GM12875 (cell line): ENCODE measurements at regions not wholly inside any gene's neighbourhood (a gene's known extent, or its start where the extent isn't known, plus 50 kb on each side); places are given as distances from the start of the nearest gene placed in this dataset.

Experiments used
- H3K4me3 ChIP-seq: one replicate; pipeline ENCODE4 v1.5.1; 2011; ENCODE audit warnings: low read depth, low read length, control low read depth
- TF ChIP-seq, protein P1 (sequence below): IDR thresholded peaks from 2 replicates; pipeline ENCODE4 v1.5.1; 2011; ENCODE audit warnings: low read depth, mild to moderate bottlenecking, control low read depth, inconsistent platforms, low read length, moderate library complexity, borderline replicate concordance; ENCODE audit not compliant: insufficient read depth

DNA sequence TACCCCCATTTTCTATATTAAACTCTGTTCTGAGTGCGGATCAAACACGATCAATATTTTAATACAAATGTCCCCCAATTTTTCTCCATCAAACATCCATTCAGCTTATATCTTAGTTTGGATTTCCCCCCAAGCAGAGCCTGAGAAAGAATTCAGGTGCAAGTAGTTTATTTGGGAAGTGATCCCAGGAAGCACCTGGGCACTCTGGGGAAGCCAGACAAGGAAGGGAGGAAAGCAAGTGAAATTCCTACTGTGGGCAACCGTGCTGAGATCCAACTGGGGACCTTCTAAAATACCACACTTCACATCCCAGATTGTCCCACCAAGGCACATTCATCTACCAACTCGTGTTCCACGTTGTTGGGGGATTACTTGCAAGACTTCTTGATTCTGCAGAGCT is 323.4 kb upstream of the NBEA start:
- TF ChIP-seq, protein P1, sequence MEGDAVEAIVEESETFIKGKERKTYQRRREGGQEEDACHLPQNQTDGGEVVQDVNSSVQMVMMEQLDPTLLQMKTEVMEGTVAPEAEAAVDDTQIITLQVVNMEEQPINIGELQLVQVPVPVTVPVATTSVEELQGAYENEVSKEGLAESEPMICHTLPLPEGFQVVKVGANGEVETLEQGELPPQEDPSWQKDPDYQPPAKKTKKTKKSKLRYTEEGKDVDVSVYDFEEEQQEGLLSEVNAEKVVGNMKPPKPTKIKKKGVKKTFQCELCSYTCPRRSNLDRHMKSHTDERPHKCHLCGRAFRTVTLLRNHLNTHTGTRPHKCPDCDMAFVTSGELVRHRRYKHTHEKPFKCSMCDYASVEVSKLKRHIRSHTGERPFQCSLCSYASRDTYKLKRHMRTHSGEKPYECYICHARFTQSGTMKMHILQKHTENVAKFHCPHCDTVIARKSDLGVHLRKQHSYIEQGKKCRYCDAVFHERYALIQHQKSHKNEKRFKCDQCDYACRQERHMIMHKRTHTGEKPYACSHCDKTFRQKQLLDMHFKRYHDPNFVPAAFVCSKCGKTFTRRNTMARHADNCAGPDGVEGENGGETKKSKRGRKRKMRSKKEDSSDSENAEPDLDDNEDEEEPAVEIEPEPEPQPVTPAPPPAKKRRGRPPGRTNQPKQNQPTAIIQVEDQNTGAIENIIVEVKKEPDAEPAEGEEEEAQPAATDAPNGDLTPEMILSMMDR: no peak
- no peak overlapping the region for H3K4me3 ChIP-seq

DNA sequence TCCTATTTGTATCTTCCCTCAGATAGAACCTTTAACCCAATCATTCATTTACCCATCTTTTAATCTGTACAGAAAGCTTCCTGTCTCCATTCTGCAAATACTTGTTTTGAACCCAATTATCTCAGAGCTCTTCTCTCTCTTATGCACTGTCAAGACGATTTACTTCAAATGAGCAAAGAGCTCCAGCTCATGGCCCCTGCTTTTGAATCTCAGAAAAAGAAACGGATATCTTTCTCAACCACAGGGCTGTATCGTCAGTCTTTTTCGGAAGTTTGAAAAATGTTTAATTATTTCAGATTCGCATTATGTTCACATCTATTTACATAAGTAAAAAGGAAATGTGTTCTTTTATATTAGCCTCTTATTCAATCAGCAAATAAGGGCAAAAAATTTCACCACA is 322.7 kb upstream of the NBEA start:
- TF ChIP-seq, protein P1: no peak
- no peak overlapping the region for H3K4me3 ChIP-seq

DNA sequence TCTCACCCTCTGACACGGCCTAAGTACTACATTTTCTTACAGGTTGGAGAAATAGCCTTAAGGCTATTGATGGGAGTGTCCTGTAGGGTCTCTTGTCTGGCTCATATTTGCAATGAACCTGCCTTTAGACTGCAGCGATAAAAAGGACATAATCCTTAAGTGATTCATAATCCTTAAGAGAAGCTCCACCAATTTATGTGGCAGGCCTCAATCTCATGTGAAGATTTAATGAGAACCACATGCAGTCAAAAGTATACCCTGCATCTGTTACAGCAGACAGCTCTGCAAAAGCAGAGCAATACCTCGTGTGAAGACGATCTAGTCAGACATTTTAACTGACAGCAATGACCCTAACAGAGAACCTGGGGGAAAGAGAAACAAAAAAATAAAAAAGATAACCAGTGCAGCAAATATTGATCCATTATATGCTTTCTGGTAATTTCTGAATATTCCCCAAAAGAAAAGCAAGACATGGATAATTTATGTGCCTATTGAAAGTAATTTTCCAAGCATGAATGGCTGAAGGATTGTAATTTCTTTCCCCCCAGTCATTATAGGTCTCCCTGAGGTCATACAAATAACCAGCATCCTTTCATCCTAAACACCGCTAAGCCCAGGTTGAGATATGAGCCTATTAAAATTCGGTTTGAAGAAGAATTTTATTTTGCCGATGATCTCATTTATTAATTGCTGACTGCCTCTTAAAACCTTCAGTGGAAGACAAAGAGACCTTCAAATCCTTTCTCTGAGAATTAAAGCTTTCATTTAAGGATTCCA is 321.8 kb upstream of the NBEA start:
- TF ChIP-seq, protein P1: no peak
- no peak overlapping the region for H3K4me3 ChIP-seq

DNA sequence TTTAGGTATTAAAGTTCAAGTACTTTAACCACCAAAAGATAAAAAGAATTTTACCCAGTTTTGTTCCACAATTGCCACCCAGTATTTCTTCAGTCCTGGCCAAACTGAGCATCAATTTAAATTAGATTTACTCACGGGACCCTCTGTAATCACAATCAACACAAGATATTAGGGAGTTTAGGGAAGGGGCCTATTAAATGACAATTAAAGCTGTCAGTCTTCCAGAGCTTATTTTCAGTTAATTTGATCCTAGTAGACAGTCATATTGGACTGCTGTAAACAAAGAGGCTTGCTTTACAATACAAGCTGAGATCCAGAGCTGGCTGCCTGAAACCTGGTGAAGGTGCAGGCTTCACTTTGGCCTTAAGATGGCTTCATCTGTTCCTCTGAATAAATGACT is 321.2 kb upstream of the NBEA start:
- TF ChIP-seq, protein P1: no peak

DNA sequence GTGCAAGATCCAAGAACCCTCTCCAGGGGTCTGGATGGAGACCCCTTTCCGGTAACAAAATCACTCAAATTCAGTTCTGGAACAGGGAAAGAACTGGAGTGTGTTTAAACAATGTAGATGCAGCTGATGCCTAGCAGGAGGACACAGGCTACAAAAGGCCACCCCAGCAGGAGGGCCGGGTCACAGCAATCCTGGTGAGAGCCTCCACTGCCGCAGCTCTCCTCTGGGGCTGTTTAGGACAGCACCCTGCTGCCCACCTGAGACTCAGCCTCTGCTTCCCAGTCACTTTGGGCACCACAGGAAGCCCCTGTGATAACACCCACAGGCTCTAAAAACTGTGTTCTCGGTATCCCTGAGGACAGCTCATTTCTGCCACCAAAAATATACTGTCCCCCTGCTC is 318.7 kb upstream of the NBEA start:
- H3K4me3 ChIP-seq: no peak overlapping the region
- TF ChIP-seq, protein P1: no peak

More for the DNA sequence above, 321.2 kb upstream of the NBEA start:
- H3K4me3 ChIP-seq: no peak overlapping the region

DNA sequence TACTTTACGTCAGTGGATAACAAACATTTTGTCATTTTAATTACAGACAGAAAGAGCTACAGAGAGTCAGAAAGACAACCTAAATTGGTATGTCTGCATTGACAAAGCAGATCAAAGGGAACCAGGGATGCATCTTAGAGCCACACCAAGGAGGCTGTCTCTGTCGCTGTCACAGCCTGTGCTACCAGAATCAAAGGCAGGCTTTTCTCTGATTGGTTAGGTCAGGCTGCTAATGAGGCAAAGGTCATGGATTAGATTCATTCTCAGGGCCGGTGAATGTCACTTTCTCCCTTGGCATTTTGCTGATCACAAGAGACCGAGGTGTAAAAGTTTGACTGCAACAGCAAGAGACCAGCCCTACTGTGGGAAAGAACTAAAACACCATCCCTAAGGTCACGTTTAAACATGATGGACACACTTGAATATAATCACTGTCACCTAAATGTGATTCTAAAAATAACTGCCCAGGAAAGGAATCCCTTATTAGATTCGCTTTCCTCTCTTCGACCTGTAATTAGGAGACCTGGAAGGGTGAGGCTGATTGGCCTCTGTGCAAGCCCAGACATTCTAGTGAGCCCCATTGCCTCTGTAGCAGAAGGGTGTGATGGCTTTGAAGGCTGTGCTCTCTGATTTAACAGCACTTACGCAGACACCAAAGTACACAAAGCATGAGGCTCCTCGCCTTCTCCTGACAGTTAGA is 314.4 kb upstream of the NBEA start:
- TF ChIP-seq, protein P1: no peak

More for the DNA sequence above, 314.4 kb upstream of the NBEA start:
- H3K4me3 ChIP-seq: no peak overlapping the region
